ENCODE measurements at regions not wholly inside any gene's neighbourhood (a gene's known extent, or its start where the extent isn't known, plus 50 kb on each side); places are given as distances from the start of the nearest gene placed in this dataset.

DNA sequence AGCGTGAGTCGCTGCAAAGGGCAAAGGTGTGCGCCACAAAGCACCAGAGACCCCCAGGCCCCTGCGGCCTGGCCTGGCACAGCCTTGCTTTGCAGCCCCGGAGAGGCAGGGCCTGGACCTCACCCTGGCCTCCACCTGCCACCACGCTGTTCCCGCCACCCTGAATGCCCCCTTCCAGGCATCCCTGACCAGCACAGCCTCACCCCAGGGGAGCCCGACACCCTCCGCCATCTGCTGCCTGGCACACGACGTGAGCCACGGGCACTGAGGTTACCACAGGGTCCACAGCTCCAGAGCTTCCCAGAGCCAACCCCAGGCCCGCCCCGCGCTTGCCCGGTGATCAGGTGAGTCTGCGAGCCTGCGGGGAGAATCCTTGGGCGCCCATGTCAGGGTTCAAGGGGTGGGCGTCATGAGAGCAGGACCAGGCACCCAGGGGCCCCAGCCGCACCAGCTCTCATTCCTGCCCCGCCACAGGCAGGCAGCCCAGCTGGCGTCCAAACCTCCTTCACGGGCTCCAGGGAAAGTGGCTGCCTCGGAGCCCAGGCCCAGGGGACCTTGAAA, 171.3 kb downstream of the BRD1 start:
- no peak for TF ChIP-seq POLR2A (IDR thresholded peaks at IDR 0.05)
- TF ChIP-seq, protein P1, sequence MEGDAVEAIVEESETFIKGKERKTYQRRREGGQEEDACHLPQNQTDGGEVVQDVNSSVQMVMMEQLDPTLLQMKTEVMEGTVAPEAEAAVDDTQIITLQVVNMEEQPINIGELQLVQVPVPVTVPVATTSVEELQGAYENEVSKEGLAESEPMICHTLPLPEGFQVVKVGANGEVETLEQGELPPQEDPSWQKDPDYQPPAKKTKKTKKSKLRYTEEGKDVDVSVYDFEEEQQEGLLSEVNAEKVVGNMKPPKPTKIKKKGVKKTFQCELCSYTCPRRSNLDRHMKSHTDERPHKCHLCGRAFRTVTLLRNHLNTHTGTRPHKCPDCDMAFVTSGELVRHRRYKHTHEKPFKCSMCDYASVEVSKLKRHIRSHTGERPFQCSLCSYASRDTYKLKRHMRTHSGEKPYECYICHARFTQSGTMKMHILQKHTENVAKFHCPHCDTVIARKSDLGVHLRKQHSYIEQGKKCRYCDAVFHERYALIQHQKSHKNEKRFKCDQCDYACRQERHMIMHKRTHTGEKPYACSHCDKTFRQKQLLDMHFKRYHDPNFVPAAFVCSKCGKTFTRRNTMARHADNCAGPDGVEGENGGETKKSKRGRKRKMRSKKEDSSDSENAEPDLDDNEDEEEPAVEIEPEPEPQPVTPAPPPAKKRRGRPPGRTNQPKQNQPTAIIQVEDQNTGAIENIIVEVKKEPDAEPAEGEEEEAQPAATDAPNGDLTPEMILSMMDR (IDR thresholded peaks at IDR 0.05): no peak

Data from adrenal gland (tissue), 5 donors.